GM18502 (cell line): ENCODE measurements at regions not wholly inside any gene's neighbourhood (a gene's known extent, or its start where the extent isn't known, plus 50 kb on each side); places are given as distances from the start of the nearest gene placed in this dataset.
"Not testable (repeated sequence)": the region's sequence is repeated elsewhere in the genome, so short reads cannot be mapped to it uniquely, and the experiment has no call there.

ENCODE experiments used
- ATAC-seq: cut with Tn5 transposase; IDR thresholded peaks from one replicate; pipeline ENCODE4 v1.9.1; 2021; ENCODE audit warnings: mild to moderate bottlenecking; ENCODE audit not compliant: unreplicated experiment, poor library complexity

GRCh38 chr10:11691319-11691755 lies 50.8 kb upstream of the ECHDC3 start:
- no peak for ATAC-seq

- no peak for ATAC-seq
Measured at GRCh38 chr10:11689945-11690736, 52.0 kb upstream of the ECHDC3 start.

- not testable (repeated sequence) for ATAC-seq
Measured at GRCh38 chr10:11688448-11688795, 53.8 kb upstream of the ECHDC3 start.

- no peak for ATAC-seq
Measured at GRCh38 chr10:11687779-11688447, 54.3 kb upstream of the ECHDC3 start.

GRCh38 chr10:11687357-11687771 lies 54.8 kb upstream of the ECHDC3 start:
- no peak for ATAC-seq

- no peak for ATAC-seq
Measured at GRCh38 chr10:11685787-11686218, 56.4 kb upstream of the ECHDC3 start.

GRCh38 chr10:11684717-11685645 lies 57.2 kb upstream of the ECHDC3 start:
- peak; percentile 71 for ATAC-seq

GRCh38 chr10:11684341-11684716 lies 57.9 kb upstream of the ECHDC3 start:
- peak; percentile 10 for ATAC-seq

GRCh38 chr10:11683529-11684320 lies 58.5 kb upstream of the ECHDC3 start:
- ATAC-seq = peak; percentile 2

- ATAC-seq = no peak
Measured at GRCh38 chr10:11682851-11683250, 59.3 kb upstream of the ECHDC3 start.

- ATAC-seq = no peak
Measured at GRCh38 chr10:11682267-11682683, 59.9 kb upstream of the ECHDC3 start.

GRCh38 chr10:11680496-11680895 lies 61.7 kb upstream of the ECHDC3 start:
- ATAC-seq = no peak

GRCh38 chr10:11679946-11680345 lies 62.2 kb upstream of the ECHDC3 start:
- ATAC-seq = no peak

GRCh38 chr10:11678074-11678793 lies 63.9 kb upstream of the ECHDC3 start:
- peak; percentile 86 for ATAC-seq

GRCh38 chr10:11677480-11677879 lies 64.7 kb upstream of the ECHDC3 start:
- peak; percentile 36 for ATAC-seq

GRCh38 chr10:11673346-11674280 lies 62.2 kb upstream of the USP6NL start:
- no peak for ATAC-seq

GRCh38 chr10:11672836-11673235 lies 61.4 kb upstream of the USP6NL start:
- no peak for ATAC-seq

- no peak for ATAC-seq
Measured at GRCh38 chr10:11670381-11670780, 58.9 kb upstream of the USP6NL start.
